ENCODE measurements at regions not wholly inside any gene's neighbourhood (a gene's known extent, or its start where the extent isn't known, plus 50 kb on each side); places are given as distances from the start of the nearest gene placed in this dataset.

- no peaks in the 10 kb centered on the region for H3K36me3 ChIP-seq
- intact Hi-C loops (cut with DNase I) = no loop called here
Observed at GRCh38 chr2:49490710-49491109, 336.4 kb upstream of the FSHR start.

DNA sequence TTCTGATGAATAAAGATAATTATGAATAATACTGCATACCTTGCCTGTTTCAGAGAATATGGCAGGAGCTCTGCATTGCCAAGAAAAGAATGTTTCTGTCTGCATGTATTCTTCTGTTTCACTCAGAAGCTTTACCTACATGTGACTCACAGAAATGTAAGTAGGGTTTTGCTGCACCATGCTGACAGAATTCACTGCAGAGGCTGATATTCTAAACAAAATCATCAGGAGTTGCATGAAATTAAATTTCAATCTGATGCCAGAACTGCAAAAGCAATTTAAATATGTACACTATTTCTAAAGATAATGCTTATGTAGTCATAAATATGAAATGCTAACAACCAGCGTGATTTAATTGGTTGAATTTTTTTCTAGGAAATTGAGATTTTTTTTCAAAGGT, 332.8 kb upstream of the FSHR start:
- Histone ChIP-seq H3K27me3 (no peaks in the 10 kb centered on the region), H3K27ac (no peak overlapping the region), H3K36me3 (no peaks in the 10 kb centered on the region), H3K4me1 (no peaks in the 10 kb centered on the region), H3K9me3 (no peaks in the 10 kb centered on the region), H3K4me3 (no peak overlapping the region)
- no peak for TF ChIP-seq CTCF (IDR thresholded peaks at IDR 0.05)
- DNase-seq (no peak), ATAC-seq (no peak)
- intact Hi-C loops (cut with DNase I) = no loop called here

More at GRCh38 chr2:49490710-49491109, 336.4 kb upstream of the FSHR start:
- Histone ChIP-seq H3K27me3 (no peaks in the 10 kb centered on the region), H3K4me1 (no peaks in the 10 kb centered on the region), H3K4me3 (no peak overlapping the region), H3K27ac (no peak overlapping the region), H3K9me3 (no peaks in the 10 kb centered on the region)
- DNase-seq (no peak), ATAC-seq (peak; percentile 77)
- TF ChIP-seq CTCF (IDR thresholded peaks at IDR 0.05) = peak; percentile 42

DNA sequence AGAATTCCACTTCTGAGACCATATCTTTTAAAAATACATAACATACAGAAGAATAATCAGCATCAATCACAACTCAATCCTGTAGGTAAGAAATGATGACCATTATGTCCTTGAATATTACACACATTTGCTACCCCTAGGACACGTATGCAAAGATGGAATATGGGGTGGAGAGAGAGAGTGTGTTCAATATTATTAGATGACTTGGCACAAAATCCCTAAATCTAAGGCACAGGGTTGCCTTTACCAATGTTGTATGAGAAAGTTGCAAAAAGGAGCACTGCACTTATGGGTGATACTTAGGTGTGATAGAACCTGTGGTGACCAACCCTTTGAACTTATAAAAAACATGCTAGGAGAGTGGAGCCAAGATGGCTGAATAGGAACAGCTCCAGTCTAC, 326.2 kb upstream of the FSHR start:
- no peaks in the 10 kb centered on the region for H3K9me3 ChIP-seq
- H3K27ac ChIP-seq = no peak overlapping the region
- H3K36me3 ChIP-seq = no peaks in the 10 kb centered on the region
- no peak for DNase-seq
- H3K4me1 ChIP-seq = no peaks in the 10 kb centered on the region
- intact Hi-C loops (cut with DNase I) = no loop called here
- no peak for TF ChIP-seq CTCF (IDR thresholded peaks at IDR 0.05)
- no peak for ATAC-seq
- no peak overlapping the region for H3K4me3 ChIP-seq
- H3K27me3 ChIP-seq = no peaks in the 10 kb centered on the region

DNA sequence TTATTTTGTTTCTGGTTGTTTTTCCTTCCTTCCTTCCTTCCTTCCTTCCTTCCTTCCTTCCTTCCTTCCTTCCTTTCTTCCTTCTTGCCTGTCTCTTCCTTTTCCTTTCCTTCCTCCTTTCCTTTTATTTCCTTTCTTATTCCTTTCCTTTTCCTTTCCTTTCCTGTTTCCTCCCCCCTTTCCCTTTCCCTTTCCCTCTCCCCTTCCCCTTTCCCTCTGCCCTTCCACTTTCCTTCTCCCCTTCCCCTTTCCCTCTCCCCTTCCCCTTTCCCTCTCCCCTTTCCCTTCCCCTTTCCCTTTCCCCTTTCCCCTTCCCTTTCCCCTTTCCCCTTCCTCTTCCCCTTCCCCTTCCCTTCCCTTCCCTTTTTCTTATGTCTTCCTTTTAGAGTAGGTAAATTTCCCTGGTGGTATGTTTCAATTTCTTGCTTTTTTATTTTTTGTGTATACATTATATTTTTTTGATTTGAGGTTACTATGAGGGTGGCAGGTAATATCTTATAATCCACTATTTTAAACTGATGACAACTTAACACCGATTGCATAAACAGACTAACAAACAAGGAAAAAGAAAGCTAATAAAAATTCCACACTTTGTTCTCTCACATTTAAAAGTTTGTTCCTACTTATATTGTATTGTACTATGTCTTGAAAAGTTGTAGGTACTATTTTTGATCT, 311.0 kb upstream of the FSHR start:
- no peaks in the 10 kb centered on the region for H3K4me1 ChIP-seq
- ATAC-seq (no peak), DNase-seq (no peak)
- no peak overlapping the region for H3K4me3 ChIP-seq
- H3K27me3 ChIP-seq = no peaks in the 10 kb centered on the region
- TF ChIP-seq CTCF (IDR thresholded peaks at IDR 0.05) = no peak
- H3K36me3 ChIP-seq = no peaks in the 10 kb centered on the region
- H3K9me3 ChIP-seq = peaks cover 13% of the 10 kb centered on the region
- H3K27ac ChIP-seq = no peak overlapping the region
- intact Hi-C loops (cut with DNase I) = no loop called here

GRCh38 chr2:49459314-49459993, 305.1 kb upstream of the FSHR start:
- Histone ChIP-seq H3K4me1 (no peaks in the 10 kb centered on the region), H3K9me3 (peaks cover 7% of the 10 kb centered on the region), H3K4me3 (no peak overlapping the region), H3K27ac (no peak overlapping the region), H3K27me3 (no peaks in the 10 kb centered on the region), H3K36me3 (no peaks in the 10 kb centered on the region)
- no peak for TF ChIP-seq CTCF (IDR thresholded peaks at IDR 0.05)
- ATAC-seq (no peak), DNase-seq (no peak)
- intact Hi-C loops (cut with DNase I) = no loop called here

Data from upper lobe of right lung (tissue), 1 donor.